ENCODE measurements at regions not wholly inside any gene's neighbourhood (a gene's known extent, or its start where the extent isn't known, plus 50 kb on each side); places are given as distances from the start of the nearest gene placed in this dataset.

GRCh38 chr16:54489225-54490111 lies 202.9 kb upstream of the IRX3 start:
- intact Hi-C loops (cut with DNase I), result no loop called here
- Histone ChIP-seq H3K4me1 (peaks cover 0 to 3% of the 10 kb centered on the region in 2 donors), H3K36me3 (no peaks in the 10 kb centered on the region), H3K27ac (no peak overlapping the region), H3K4me3 (no peak overlapping the region), H3K27me3 (no peaks in the 10 kb centered on the region), H3K9me3 (no peaks in the 10 kb centered on the region)
- no peak for DNase-seq (ENCODE audit: low spot score in 2 of 2)
- no peak for TF ChIP-seq CTCF (IDR thresholded peaks at IDR 0.05)

GRCh38 chr16:54488729-54489128 lies 202.1 kb upstream of the IRX3 start:
- H3K9me3 ChIP-seq, result no peaks in the 10 kb centered on the region
- peaks cover 0 to 3% of the 10 kb centered on the region in 2 donors for H3K4me1 ChIP-seq
- intact Hi-C loops (cut with DNase I), result no loop called here
- TF ChIP-seq CTCF (IDR thresholded peaks at IDR 0.05), result no peak
- no peak overlapping the region for H3K4me3 ChIP-seq
- no peak overlapping the region for H3K27ac ChIP-seq
- DNase-seq (ENCODE audit: low spot score in 2 of 2), result no peak
- no peaks in the 10 kb centered on the region for H3K27me3 ChIP-seq
- H3K36me3 ChIP-seq, result no peaks in the 10 kb centered on the region

- H3K9me3 ChIP-seq, result no peaks in the 10 kb centered on the region
- intact Hi-C loops (cut with DNase I), result no loop called here
- H3K4me3 ChIP-seq, result no peak overlapping the region
- no peak for TF ChIP-seq CTCF (IDR thresholded peaks at IDR 0.05)
- H3K27me3 ChIP-seq, result no peaks in the 10 kb centered on the region
- DNase-seq (ENCODE audit: low spot score in 2 of 2), result no peak
- H3K4me1 ChIP-seq, result peaks cover 0 to 3% of the 10 kb centered on the region in 2 donors
- H3K36me3 ChIP-seq, result no peaks in the 10 kb centered on the region
- no peak overlapping the region for H3K27ac ChIP-seq
These were observed 201.3 kb upstream of the IRX3 start for GRCh38 chr16:54487933-54488332.

- Histone ChIP-seq H3K27ac (no peak overlapping the region), H3K36me3 (no peaks in the 10 kb centered on the region), H3K9me3 (no peaks in the 10 kb centered on the region), H3K27me3 (no peaks in the 10 kb centered on the region), H3K4me1 (peaks cover 0 to 3% of the 10 kb centered on the region in 2 donors), H3K4me3 (no peak overlapping the region)
- intact Hi-C loops (cut with DNase I), result no loop called here
- no peak for TF ChIP-seq CTCF (IDR thresholded peaks at IDR 0.05)
- DNase-seq (ENCODE audit: low spot score in 2 of 2), result no peak
These were observed 198.1 kb upstream of the IRX3 start for GRCh38 chr16:54484700-54485099.

- H3K9me3 ChIP-seq, result no peaks in the 10 kb centered on the region
- H3K4me1 ChIP-seq, result no peaks in the 10 kb centered on the region
- intact Hi-C loops (cut with DNase I), result no loop called here
- H3K4me3 ChIP-seq, result no peak overlapping the region
- H3K27ac ChIP-seq, result no peak overlapping the region
- no peaks in the 10 kb centered on the region for H3K36me3 ChIP-seq
- no peak for DNase-seq (ENCODE audit: low spot score in 2 of 2)
- H3K27me3 ChIP-seq, result no peaks in the 10 kb centered on the region
- no peak for TF ChIP-seq CTCF (IDR thresholded peaks at IDR 0.05)
These were observed 196.4 kb upstream of the IRX3 start for GRCh38 chr16:54482892-54483574.
